ENCODE measurements at regions not wholly inside any gene's neighbourhood (a gene's known extent, or its start where the extent isn't known, plus 50 kb on each side); places are given as distances from the start of the nearest gene placed in this dataset.
"Not testable (repeated sequence)": the region's sequence is repeated elsewhere in the genome, so short reads cannot be mapped to it uniquely, and the experiment has no call there.

DNA sequence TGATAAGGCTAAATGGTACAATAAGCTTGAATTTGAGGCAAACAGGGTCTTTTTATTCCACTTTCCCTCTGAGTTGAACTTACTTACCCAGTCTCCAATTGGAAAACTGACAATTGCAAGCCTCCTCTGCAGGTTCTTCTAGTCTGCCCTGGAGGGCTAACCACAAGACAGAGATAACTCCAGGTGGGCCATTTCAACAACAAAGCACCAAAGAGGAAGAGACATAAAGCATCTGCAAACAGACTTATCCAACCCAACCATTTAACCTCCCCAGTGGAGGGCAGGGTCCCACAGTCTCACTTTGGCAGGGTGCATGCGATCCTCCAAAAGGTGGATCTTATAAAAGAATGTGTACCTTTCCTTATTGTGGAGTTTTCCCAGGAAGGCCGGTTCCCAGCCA is 525.8 kb downstream of the DIPK2A start:
- no peak for DNase-seq (ENCODE audit: low read depth in 4 of 4, low spot score in 2 of 4)

GRCh38 chr3:144499001-144499930 is 527.6 kb downstream of the DIPK2A start:
- no peak for DNase-seq (ENCODE audit: low read depth in 4 of 4, low spot score in 2 of 4)

DNA sequence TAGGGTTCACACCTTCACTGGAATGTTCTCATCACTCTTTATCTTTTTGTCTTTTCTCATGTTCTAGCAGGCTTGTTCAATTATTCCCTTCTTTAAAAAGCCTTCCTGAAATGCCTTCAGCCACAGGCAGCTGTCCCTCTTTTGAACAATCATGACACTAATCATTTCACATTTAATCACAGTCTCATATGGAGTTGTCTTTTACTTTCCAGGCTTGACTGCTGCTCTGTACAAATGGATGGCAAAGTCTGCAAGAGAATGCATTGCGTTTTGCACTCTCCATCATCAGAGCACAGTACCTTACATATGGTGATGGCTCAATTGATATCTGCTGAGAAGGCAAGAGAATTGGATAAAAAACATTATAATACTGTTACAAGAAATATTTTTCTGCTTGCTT is 529.8 kb downstream of the DIPK2A start:
- no peak for DNase-seq (ENCODE audit: low read depth in 4 of 4, low spot score in 2 of 4)

- DNase-seq (ENCODE audit: low read depth in 4 of 4, low spot score in 2 of 4) = no peak
Measured at GRCh38 chr3:144502402-144502801, 530.8 kb downstream of the DIPK2A start.

- not testable (repeated sequence) for DNase-seq (ENCODE audit: low read depth in 4 of 4, low spot score in 2 of 4)
Measured at GRCh38 chr3:144506375-144506774, 534.8 kb downstream of the DIPK2A start.

GRCh38 chr3:144511346-144511745 is 539.7 kb downstream of the DIPK2A start:
- DNase-seq (ENCODE audit: low read depth in 4 of 4, low spot score in 2 of 4) = no peak

DNA sequence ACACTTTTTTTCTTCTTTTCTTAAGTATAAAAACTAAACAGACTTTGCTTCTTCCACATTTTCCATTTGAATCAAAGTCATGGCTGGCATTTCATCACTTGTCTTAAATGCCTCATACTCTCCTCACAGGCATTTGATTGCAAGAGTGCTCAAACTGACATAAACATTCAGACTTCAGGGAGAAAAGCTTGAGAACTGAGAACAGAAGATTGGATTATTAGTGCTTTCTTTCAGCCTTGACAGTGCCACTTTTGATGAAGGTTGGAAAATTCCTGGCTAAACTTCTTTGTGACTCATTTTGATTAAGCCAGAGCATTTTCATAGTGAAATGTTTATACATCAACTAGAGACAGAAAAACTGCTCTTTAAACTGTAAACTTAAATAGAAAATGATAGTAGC is 544.4 kb downstream of the DIPK2A start:
- DNase-seq (ENCODE audit: low read depth in 4 of 4, low spot score in 2 of 4) = no peak

DNA sequence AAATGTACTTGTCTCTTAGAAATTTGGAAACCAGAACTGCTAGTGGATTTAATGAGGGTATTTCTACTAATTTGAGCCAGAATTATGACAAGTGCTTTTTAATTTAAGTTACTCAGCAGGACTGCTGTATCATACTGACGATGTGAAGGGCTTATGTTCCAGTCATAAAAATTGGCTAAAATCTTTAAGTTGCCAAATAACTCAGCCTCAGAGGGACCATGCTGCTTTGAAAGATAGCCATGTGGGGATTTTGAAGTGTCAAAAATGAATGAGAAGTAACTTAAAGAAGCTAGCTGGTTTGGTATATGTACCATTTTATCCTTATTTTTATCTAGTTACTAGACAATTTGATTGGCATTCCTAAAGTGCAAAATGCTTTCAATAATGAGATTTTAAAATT is 545.0 kb downstream of the DIPK2A start:
- DNase-seq (ENCODE audit: low read depth in 4 of 4, low spot score in 2 of 4) = no peak

- DNase-seq (ENCODE audit: low read depth in 4 of 4, low spot score in 2 of 4) = no peak
Measured at GRCh38 chr3:144521131-144521530, 549.5 kb downstream of the DIPK2A start.

- no peak for DNase-seq (ENCODE audit: low read depth in 4 of 4, low spot score in 2 of 4)
Measured at GRCh38 chr3:144522456-144522855, 550.8 kb downstream of the DIPK2A start.

DNA sequence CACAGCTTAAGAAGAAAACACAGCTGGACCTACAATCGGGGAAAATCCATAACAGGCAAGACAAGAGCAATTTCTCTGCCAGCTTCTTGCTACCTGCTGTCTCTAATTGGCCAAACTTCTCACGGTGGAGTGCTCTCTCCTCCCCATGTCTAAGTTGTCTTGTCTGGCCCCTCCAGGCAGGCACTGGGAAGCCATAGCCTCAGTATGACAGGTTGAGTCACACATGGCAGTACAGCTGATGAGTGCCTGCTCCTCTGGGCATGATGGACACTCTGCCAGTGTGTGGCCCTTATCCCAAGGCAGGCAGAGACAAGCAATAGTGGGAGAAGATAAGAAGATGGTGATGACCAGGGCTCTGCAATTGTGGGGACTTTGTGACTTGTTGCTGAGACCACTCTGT is 551.8 kb downstream of the DIPK2A start:
- DNase-seq (ENCODE audit: low read depth in 4 of 4, low spot score in 2 of 4) = no peak

DNA sequence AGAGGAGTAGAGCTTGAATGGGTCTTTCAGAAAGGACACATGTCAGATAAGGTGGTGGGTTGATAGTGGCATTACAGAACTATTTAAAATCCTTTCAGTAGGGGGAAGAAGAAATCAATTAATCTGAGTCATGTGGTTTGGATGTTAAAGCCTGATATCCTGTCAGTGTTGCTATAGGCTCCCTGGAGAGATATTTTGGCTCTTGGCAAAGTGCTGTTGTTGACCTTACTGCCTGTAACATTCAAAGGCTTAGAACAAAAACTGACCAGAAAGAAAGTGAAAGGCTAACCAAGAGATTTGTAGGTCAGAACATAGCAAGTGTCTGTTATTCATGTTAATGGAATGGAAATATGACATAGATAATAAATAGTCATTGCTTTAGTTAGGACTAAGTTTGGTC is 552.9 kb downstream of the DIPK2A start:
- no peak for DNase-seq (ENCODE audit: low read depth in 4 of 4, low spot score in 2 of 4)

- DNase-seq (ENCODE audit: low read depth in 4 of 4, low spot score in 2 of 4) = no peak
Measured at GRCh38 chr3:144529566-144529965, 557.9 kb downstream of the DIPK2A start.

DNA sequence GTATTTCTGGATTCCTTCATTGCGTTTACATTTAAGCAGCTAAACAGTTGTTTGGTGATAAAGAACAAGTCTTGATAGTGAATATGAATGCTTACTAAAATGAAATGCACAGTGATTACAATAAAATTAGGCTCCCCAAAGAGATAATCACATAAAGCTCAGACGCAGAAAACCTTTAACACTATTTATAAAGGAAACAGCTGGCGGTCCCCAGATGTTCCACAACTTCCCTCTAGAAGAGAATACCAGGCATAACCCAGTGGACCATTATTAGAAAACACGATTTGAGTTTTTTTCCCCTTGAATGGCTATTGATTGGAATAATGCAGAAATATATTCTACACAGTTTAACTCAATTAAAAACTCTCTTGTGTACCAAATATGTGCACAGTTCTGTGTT is 573.2 kb downstream of the DIPK2A start:
- no peak for DNase-seq (ENCODE audit: low read depth in 4 of 4, low spot score in 2 of 4)

DNA sequence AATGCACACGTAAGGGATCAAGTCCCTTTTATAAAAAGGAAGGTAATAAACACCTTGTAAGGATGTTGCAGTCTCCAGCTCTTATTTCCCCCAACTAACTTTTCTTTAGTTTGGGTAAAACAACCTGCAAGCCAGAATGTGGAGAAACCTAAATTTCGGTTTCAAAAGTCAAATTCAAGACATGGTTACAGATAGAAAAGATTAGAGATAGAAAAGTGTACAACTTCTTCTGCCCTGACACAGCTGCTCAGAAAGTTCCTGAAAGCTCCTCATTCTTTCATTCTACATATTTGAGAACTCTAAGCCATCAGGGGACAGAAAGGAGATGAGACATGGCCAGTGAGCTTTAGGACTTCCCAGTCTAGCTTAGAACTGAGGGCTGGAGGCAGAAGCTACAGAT is 574.9 kb downstream of the DIPK2A start:
- no peak for DNase-seq (ENCODE audit: low read depth in 4 of 4, low spot score in 2 of 4)

GRCh38 chr3:144548346-144548745 is 576.7 kb downstream of the DIPK2A start:
- DNase-seq (ENCODE audit: low read depth in 4 of 4, low spot score in 2 of 4) = no peak

DNA sequence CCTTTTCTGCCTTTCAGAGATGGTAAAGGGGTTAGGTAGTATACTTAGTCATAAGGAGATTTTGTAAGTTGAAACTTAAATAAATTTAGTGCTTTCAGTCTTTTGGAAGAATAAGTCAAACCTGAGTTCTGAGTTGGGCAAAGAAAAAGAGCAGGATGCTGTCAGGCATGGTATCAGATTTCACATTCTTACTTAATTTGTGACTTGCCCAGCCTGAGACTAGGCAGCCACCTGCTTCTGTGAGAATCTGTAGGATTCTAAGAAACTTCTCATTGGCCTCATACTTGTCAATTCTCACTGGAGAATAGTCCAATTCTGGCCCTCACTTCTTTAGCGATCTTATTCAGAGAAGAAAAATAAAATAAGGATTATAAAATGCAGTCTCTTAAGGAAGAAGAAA is 577.5 kb downstream of the DIPK2A start:
- peak in 1 of 4 donors; percentile 10 for DNase-seq (ENCODE audit: low read depth in 4 of 4, low spot score in 2 of 4)

DNA sequence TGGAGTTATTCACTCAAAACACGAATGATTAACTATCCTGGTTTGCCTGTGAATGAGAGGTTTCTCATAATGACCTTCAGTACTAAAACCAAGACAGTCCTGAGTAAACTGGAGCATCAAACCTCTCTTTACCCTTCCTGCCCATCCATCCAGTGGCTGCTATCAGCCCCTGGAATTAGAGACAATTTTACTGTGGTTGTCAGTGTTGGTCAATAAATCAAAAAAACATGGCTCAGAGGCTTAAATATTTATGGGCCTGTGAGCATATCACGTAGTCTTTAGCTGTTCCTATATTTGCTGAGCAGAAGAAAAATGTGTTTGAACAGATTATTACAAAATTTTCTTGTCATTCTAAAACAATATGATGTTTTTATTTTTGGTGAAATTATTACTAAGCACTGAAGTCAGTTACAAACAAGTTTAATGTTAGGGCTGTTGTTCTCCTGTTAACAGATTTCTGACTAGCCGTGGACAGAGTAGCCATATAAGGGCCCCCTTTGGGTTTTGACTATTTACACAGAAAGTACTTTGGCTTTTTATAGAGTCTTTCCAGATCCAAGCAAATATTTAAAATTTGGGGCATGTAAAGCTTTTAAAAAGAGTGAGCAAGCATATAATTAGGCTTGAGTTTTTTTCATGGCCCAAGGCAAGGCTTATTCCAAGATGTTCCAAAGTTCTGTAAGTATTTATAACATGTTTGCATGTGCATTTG is 580.9 kb downstream of the DIPK2A start:
- DNase-seq (ENCODE audit: low read depth in 4 of 4, low spot score in 2 of 4) = no peak

- DNase-seq (ENCODE audit: low read depth in 4 of 4, low spot score in 2 of 4) = no peak
Measured at GRCh38 chr3:144553301-144553700, 581.7 kb downstream of the DIPK2A start.

DNA sequence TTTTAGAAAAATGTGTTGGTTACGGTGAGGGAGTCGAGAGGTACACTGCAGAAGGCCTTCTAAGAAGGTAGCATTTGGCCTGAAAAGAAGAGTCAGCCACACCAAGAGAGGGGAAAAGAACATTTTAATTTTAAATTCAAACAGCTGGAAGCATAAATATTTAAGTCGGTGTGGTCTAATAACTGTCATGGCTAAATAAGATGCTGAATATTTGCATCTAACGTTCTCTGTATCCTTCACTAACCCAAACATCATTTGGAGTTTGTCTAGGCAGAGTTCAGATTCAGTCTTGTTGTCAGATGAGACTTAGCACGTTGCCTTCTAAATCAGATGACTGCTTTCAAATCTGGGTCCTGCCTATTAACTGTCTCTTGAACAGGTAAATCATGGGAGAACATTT is 583.3 kb downstream of the DIPK2A start:
- DNase-seq (ENCODE audit: low read depth in 4 of 4, low spot score in 2 of 4) = no peak

DNA sequence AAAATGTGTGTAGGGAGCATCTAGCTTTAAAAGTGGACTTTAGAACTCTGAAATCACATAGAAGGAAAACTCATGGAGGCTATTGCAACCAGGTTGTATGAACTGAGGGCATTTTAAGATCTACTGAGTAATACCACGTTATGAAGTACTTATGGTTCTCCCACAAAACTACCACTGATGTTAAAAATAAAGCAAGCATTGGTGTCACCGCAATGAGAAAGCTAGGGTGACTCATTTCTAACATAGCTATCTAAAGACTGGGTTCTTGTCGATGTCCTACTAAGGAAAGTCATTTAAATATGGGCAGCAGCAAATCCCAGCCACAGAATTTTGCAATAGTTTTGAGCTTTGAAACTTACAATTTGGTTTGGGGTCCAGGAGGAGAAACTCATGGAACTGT is 584.8 kb downstream of the DIPK2A start:
- DNase-seq (ENCODE audit: low read depth in 4 of 4, low spot score in 2 of 4) = no peak

- no peak for DNase-seq (ENCODE audit: low read depth in 4 of 4, low spot score in 2 of 4)
Measured at GRCh38 chr3:144557515-144557914, 585.9 kb downstream of the DIPK2A start.
